Tibial nerve (tissue), 4 donors: ENCODE measurements at regions not wholly inside any gene's neighbourhood (a gene's known extent, or its start where the extent isn't known, plus 50 kb on each side); places are given as distances from the start of the nearest gene placed in this dataset.

Source experiments
- DNase-seq, 2 donors: peaks; one replicate each; pipeline ENCODE4 v3.0.0-alpha.2; 2019; ENCODE audit warnings: low spot score in 2 of 2
- H3K27ac ChIP-seq, 4 donors: fragments of 200-600 bp; sonication (generic) in 3 of 4; one replicate each; pipeline ENCODE4 v1.5.1; 2017 to 2019; ENCODE audit warnings: mild to moderate bottlenecking in 1 of 4
- H3K27me3 ChIP-seq, 2 donors: fragments of 200-600 bp; sonication (generic) in 1 of 2; one replicate each; pipeline versions ENCODE4 v1.5.1 to v1.6.0; 2017 to 2019
- H3K36me3 ChIP-seq, 3 donors: fragments of 200-600 bp; sonication (generic); one replicate each; pipeline ENCODE4 v1.5.1; 2018 to 2019
- H3K4me1 ChIP-seq, 4 donors: fragments of 200-600 bp; sonication (generic) in 3 of 4; one replicate each; pipeline ENCODE4 v1.5.1; 2017 to 2019
- H3K4me3 ChIP-seq, 4 donors: fragments of 200-600 bp; sonication (generic) in 3 of 4; one replicate each; pipeline ENCODE4 v1.5.1; 2017 to 2019; ENCODE audit warnings: mild to moderate bottlenecking in 1 of 4, moderate library complexity in 1 of 4
- H3K9me3 ChIP-seq, 4 donors: fragments of 200-600 bp; sonication (generic) in 3 of 4; one replicate each; pipeline ENCODE4 v1.5.1; 2017 to 2019
- CTCF ChIP-seq, 5 experiments: fragments of 200-600 bp in 3 of 5; fragments of 450-650 bp in 2 of 5; sonication (generic) in 3 of 5; IDR thresholded peaks; one replicate each; pipeline ENCODE4 v1.5.1; 2016 to 2019; ENCODE audit warnings: antibody characterized with exemption in 5 of 5, mild to moderate bottlenecking in 3 of 5, moderate library complexity in 2 of 5
- EP300 ChIP-seq, 2 donors: sonication (generic); formaldehyde crosslinking; IDR thresholded peaks; one replicate each; pipeline ENCODE4 v1.6.1; 2017; ENCODE audit warnings: antibody characterized with exemption in 2 of 2, mild to moderate bottlenecking in 1 of 2
- POLR2A ChIP-seq, 2 donors: fragments of 450-650 bp; IDR thresholded peaks; one replicate each; pipeline ENCODE4 v1.6.1; 2017; ENCODE audit warnings: antibody characterized with exemption in 2 of 2, mild to moderate bottlenecking in 2 of 2, moderate library complexity in 2 of 2
- WGBS, 2 donors: methylation state at CpG; one replicate each; pipeline ENCODE4 v1.1.5; 2018; 5-methylcytosine and 5-hydroxymethylcytosine counted together

DNA sequence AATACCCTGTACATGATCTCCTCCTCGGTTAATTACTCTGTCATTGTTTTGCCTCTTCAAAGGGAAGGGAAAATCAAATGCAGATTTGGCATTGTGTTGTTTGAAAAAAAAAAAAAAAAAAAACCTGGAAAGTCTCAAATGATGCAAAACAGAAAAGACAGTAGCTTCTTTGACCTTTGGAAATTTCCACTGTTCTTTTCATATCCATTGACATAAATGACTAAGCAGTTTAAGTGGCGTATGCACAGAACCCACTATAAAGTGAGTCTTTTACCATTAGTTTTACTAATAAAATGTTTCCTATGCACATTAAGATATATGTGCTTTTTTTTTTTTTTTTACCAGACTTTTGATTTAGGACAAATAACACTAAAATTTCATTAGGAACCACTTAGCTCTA lies 704.3 kb downstream of the TFAP2A start:
- TF ChIP-seq CTCF (IDR thresholded peaks at IDR 0.05) (no peak), POLR2A (IDR thresholded peaks at IDR 0.05) (no peak), EP300 (IDR thresholded peaks at IDR 0.05) (no peak)
- H3K36me3 ChIP-seq, result no peaks in the 10 kb centered on the region
- H3K27me3 ChIP-seq, result no peaks in the 10 kb centered on the region
- no peak overlapping the region for H3K4me3 ChIP-seq
- WGBS, 2 donors, result 51 to 66% methylated on average over 2 of the region's 2 CpGs
- H3K9me3 ChIP-seq, result no peaks in the 10 kb centered on the region
- no peaks in the 10 kb centered on the region for H3K4me1 ChIP-seq
- no peak overlapping the region for H3K27ac ChIP-seq
- DNase-seq, result no peak

GRCh38 chr6:9708600-9708999 lies 706.3 kb downstream of the TFAP2A start:
- WGBS, 2 donors, result 73 to 80% methylated on average over 2 of the region's 2 CpGs
- H3K4me3 ChIP-seq, result no peak overlapping the region
- H3K9me3 ChIP-seq, result no peaks in the 10 kb centered on the region
- TF ChIP-seq CTCF (IDR thresholded peaks at IDR 0.05) (no peak), EP300 (IDR thresholded peaks at IDR 0.05) (no peak), POLR2A (IDR thresholded peaks at IDR 0.05) (no peak)
- no peak overlapping the region for H3K27ac ChIP-seq
- no peaks in the 10 kb centered on the region for H3K4me1 ChIP-seq
- no peaks in the 10 kb centered on the region for H3K27me3 ChIP-seq
- no peaks in the 10 kb centered on the region for H3K36me3 ChIP-seq
- DNase-seq, result no peak

DNA sequence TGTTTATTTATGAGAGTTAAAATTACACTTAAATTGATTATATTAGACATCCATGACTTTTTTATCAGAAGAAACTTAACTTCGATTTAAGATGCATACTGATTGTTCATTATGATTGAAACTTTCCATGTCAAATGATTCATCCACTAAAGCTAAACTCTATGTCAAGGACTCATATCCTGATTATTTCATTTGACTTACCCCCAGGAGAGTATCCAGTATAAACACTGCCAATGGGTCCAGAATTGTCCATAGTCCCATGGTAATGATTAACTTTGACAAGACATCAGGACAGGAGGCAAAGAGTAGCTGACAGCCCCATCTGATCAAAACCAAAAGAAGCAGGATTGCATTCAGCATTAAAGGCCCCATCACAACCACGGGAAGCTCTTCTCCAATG lies 709.9 kb downstream of the TFAP2A start:
- Histone ChIP-seq H3K4me1 (no peaks in the 10 kb centered on the region), H3K9me3 (no peaks in the 10 kb centered on the region), H3K27me3 (no peaks in the 10 kb centered on the region), H3K27ac (no peak overlapping the region), H3K36me3 (no peaks in the 10 kb centered on the region), H3K4me3 (no peak overlapping the region)
- no peak for DNase-seq
- WGBS, 2 donors, result 84 to 85% methylated on average over 2 of the region's 2 CpGs
- TF ChIP-seq POLR2A (IDR thresholded peaks at IDR 0.05) (no peak), CTCF (IDR thresholded peaks at IDR 0.05) (no peak), EP300 (IDR thresholded peaks at IDR 0.05) (no peak)

DNA sequence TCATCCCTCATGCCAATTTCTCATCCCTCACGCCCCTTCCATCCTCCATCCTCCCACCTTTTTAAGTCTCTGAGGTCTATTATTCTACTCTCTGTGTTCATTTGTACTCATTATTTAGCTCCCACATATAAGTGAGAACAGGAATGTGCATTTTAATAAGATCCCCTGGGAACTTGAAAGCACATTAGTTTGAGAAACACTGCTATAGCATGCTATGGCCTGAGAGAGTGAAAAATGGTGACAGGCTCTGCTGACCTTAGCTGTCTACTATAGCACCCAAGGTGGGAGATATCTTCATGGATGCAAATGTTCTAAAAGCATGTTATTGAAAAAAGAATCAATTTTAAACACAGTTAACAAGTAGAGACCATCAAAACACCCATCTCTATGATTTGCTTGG lies 712.0 kb downstream of the TFAP2A start:
- Histone ChIP-seq H3K9me3 (no peaks in the 10 kb centered on the region), H3K36me3 (no peaks in the 10 kb centered on the region), H3K27ac (no peak overlapping the region), H3K27me3 (no peaks in the 10 kb centered on the region), H3K4me1 (no peaks in the 10 kb centered on the region), H3K4me3 (no peak overlapping the region)
- TF ChIP-seq CTCF (IDR thresholded peaks at IDR 0.05) (no peak), EP300 (IDR thresholded peaks at IDR 0.05) (no peak), POLR2A (IDR thresholded peaks at IDR 0.05) (no peak)
- WGBS, 2 donors, result 58 to 70% methylated on average over 1 of the region's 1 CpG
- no peak for DNase-seq

- Histone ChIP-seq H3K4me3 (no peak overlapping the region), H3K4me1 (no peaks in the 10 kb centered on the region), H3K27me3 (no peaks in the 10 kb centered on the region), H3K27ac (no peak overlapping the region), H3K9me3 (peaks cover 0 to 11% (median 0%) of the 10 kb centered on the region in 4 donors), H3K36me3 (no peaks in the 10 kb centered on the region)
- TF ChIP-seq POLR2A (IDR thresholded peaks at IDR 0.05) (no peak), EP300 (IDR thresholded peaks at IDR 0.05) (no peak), CTCF (IDR thresholded peaks at IDR 0.05) (no peak)
- DNase-seq, result no peak
- 58 to 60% methylated on average over 5 of the region's 5 CpGs for WGBS, 2 donors
These were observed 715.0 kb downstream of the TFAP2A start for GRCh38 chr6:9699888-9700287.
